Activated naive CD4-positive, alpha-beta T cell treated with anti-CD3 and anti-CD28 coated beads, Interleukin-2, amount 10 ng/mL, durations not matched to agents 7 days and 5 days (primary cell): ENCODE measurements at regions not wholly inside any gene's neighbourhood (a gene's known extent, or its start where the extent isn't known, plus 50 kb on each side); places are given as distances from the start of the nearest gene placed in this dataset.

Experiments
- CTCF ChIA-PET: fragments of 350-600 bp; sonication (Branson Sonifier 250); formaldehyde crosslinking; loops from one replicate; lab custom pipeline; 2021; ENCODE audit warnings: antibody characterized with exemption; lab: Charles Lee
- DNase-seq: peaks from one replicate; pipeline ENCODE4 v3.0.0-alpha.2; 2020
- H3K27ac Mint-ChIP-seq: one replicate; pipeline ENCODE4 v1.8.0; 2021; ENCODE audit warnings: mild to moderate bottlenecking, moderate library complexity, mixed read lengths
- H3K27me3 Mint-ChIP-seq: one replicate; pipeline ENCODE4 v1.8.0; 2021; ENCODE audit warnings: mild to moderate bottlenecking, mixed read lengths
- H3K36me3 Mint-ChIP-seq: one replicate; pipeline ENCODE4 v1.8.0; 2021; ENCODE audit warnings: mixed read lengths
- H3K4me1 Mint-ChIP-seq: one replicate; pipeline ENCODE4 v1.8.0; 2021; ENCODE audit warnings: mixed read lengths
- H3K4me3 Mint-ChIP-seq: one replicate; pipeline ENCODE4 v1.8.0; 2021; ENCODE audit warnings: mild to moderate bottlenecking, moderate library complexity, mixed read lengths
- H3K9me3 Mint-ChIP-seq: one replicate; pipeline ENCODE4 v1.8.0; 2021; ENCODE audit warnings: mixed read lengths

DNA sequence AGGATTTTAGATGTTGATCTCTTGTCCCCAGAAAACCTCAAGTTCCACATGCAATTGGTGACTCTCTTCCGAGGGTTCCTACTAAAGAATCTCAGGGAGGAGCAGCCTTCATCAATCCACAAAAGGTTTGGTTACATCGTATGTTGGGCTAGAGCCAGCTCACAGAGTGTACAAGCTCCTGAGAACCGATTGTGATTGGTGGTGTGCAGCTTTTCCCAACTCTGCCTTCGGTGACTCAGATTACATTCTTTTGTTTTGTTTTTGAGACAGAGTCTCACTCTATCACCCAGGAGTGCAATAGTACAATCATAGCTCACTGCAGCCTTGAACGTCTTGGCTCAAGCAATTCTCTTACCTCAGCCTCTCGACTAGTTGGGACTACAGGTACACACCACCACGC, 172.4 kb downstream of the PMP22 start:
- Mint-ChIP-seq H3K4me3 (no peak overlapping the region), H3K27me3 (no peaks in the 10 kb centered on the region), H3K9me3 (no peaks in the 10 kb centered on the region), H3K36me3 (no peaks in the 10 kb centered on the region), H3K27ac (no peak overlapping the region), H3K4me1 (no peaks in the 10 kb centered on the region)
- CTCF ChIA-PET = interaction anchor here (0.6 kb wide), 1 partner anchor 10 kb away, joined by 3 read pairs; no protein-coding TSS in a partner anchor
- no peak for DNase-seq

DNA sequence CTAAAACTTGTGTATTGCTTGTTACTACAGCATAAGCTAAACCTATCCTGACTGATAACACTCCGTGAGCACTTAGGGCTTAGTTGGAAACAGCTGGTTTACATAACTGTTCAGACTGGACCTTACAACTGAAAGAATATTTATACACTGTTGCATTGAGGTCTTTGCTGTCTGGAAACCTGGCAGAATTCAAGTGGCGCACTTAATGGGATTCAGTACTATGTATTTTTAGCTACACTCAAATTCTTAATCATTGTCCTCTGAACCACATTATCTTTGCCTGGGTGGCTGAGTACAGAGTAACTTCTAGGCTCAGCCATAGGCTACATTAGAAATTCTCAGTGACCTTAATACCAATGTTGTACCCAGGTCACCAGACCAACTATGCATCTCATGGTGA, 172.9 kb downstream of the PMP22 start:
- no peaks in the 10 kb centered on the region for H3K9me3 Mint-ChIP-seq
- H3K4me3 Mint-ChIP-seq = no peak overlapping the region
- H3K27ac Mint-ChIP-seq = no peak overlapping the region
- DNase-seq = no peak
- H3K27me3 Mint-ChIP-seq = no peaks in the 10 kb centered on the region
- no peaks in the 10 kb centered on the region for H3K36me3 Mint-ChIP-seq
- CTCF ChIA-PET = no interaction called here
- no peaks in the 10 kb centered on the region for H3K4me1 Mint-ChIP-seq

GRCh38 chr17:15091825-15092224, 173.3 kb downstream of the PMP22 start:
- no peaks in the 10 kb centered on the region for H3K4me1 Mint-ChIP-seq
- CTCF ChIA-PET = no interaction called here
- DNase-seq = no peak

DNA sequence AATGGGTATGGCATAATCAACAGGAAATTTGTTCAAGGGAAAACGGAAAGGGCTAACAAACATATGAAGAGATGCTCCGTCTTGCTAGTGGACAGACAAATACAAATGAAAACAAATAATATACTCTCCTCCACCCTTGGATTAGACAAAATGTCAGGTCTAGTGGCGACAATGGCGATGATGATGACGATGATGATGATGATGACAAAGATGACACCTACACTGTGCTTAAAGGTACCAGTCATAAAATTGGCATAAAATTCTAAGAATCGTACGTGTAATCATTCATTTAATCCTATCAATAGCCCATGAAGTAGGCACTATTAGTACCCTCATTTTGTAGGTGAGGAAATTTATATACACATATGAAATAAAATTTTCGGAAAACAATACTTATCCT, 174.6 kb downstream of the PMP22 start:
- DNase-seq = no peak
- H3K27me3 Mint-ChIP-seq = no peaks in the 10 kb centered on the region
- CTCF ChIA-PET = no interaction called here
- H3K9me3 Mint-ChIP-seq = no peaks in the 10 kb centered on the region
- H3K4me3 Mint-ChIP-seq = no peak overlapping the region
- H3K27ac Mint-ChIP-seq = no peak overlapping the region
- H3K36me3 Mint-ChIP-seq = no peaks in the 10 kb centered on the region
- no peaks in the 10 kb centered on the region for H3K4me1 Mint-ChIP-seq

More at GRCh38 chr17:15091825-15092224, 173.3 kb downstream of the PMP22 start:
- no peaks in the 10 kb centered on the region for H3K27me3 Mint-ChIP-seq
- H3K27ac Mint-ChIP-seq = no peak overlapping the region
- no peak overlapping the region for H3K4me3 Mint-ChIP-seq
- no peaks in the 10 kb centered on the region for H3K36me3 Mint-ChIP-seq
- H3K9me3 Mint-ChIP-seq = no peaks in the 10 kb centered on the region

DNA sequence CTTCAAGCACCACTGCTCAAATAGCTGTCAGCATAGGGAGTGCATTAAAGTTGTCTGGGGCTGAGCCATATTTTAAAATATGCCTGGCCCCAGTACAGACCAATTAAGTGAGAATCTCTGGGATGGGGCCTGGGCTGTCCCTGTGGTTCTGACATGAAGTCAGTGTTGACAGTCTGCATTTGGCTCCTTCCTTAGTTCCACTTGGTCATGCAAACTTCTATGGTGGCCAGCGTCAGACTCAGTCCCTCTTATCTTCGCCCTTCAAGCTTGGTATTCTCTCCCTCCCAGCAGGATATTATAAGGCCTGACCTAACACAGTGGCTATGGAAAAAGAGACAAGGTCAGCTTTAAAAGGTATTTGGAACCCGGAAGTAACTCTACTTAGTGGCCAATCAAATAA, 177.2 kb downstream of the PMP22 start:
- DNase-seq = no peak

GRCh38 chr17:15086776-15087295, 178.3 kb downstream of the PMP22 start:
- H3K27me3 Mint-ChIP-seq = no peaks in the 10 kb centered on the region
- no peak overlapping the region for H3K4me3 Mint-ChIP-seq

More for the DNA sequence above, 177.2 kb downstream of the PMP22 start:
- H3K4me1 Mint-ChIP-seq = no peaks in the 10 kb centered on the region
- no peaks in the 10 kb centered on the region for H3K27me3 Mint-ChIP-seq
- no peak overlapping the region for H3K27ac Mint-ChIP-seq
- H3K9me3 Mint-ChIP-seq = no peaks in the 10 kb centered on the region
- H3K36me3 Mint-ChIP-seq = no peaks in the 10 kb centered on the region
- CTCF ChIA-PET = interaction anchor here (1.8 kb wide), 1 partner anchor 68 kb away, joined by 3 read pairs; no protein-coding TSS in a partner anchor
- no peak overlapping the region for H3K4me3 Mint-ChIP-seq

DNA sequence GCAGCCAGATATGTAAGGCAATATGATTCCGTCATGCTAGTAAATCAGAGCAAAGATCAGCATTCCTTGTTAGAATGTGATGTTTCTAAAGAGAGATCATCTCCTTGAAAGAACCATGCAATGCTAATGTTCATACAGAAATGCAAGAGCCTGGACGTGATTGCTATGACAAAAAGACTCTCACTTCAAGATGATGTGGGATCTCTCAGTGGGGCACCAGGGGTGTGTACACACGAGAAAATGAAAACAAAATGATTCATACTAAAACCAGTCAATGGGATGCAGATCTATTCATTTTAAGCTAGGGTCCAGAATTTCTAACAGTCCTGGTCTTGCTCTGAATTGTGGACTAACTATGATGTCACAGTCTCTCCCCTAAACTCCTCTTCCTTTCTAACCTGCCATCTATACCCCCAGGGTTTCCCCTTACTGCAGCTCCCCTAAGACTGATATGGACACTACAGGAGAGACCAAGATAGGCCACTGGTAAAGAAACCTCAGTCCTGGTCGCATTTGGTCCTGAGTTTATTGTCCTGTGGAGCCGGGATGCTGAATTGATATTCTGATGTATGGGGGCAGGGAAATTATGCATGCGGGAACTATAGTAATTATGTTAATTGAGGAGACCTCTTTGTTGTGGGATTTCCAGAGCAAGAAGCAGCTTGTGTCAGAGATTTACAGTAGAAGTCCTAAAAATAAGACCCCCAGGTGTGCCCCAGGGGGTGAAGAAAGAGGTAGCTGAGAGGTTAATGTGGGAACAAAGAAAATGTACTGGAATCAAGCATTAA, 179.0 kb downstream of the PMP22 start:
- DNase-seq = no peak
- Mint-ChIP-seq H3K27ac (no peak overlapping the region), H3K36me3 (no peaks in the 10 kb centered on the region), H3K9me3 (no peaks in the 10 kb centered on the region), H3K27me3 (no peaks in the 10 kb centered on the region), H3K4me1 (no peaks in the 10 kb centered on the region), H3K4me3 (no peak overlapping the region)
- CTCF ChIA-PET = no interaction called here

More at GRCh38 chr17:15086776-15087295, 178.3 kb downstream of the PMP22 start:
- no peak overlapping the region for H3K27ac Mint-ChIP-seq
- no peaks in the 10 kb centered on the region for H3K4me1 Mint-ChIP-seq
- CTCF ChIA-PET = interaction anchor here (1.8 kb wide), 1 partner anchor 69 kb away, joined by 3 read pairs; no protein-coding TSS in a partner anchor
- no peaks in the 10 kb centered on the region for H3K9me3 Mint-ChIP-seq
- DNase-seq = no peak
- no peaks in the 10 kb centered on the region for H3K36me3 Mint-ChIP-seq

DNA sequence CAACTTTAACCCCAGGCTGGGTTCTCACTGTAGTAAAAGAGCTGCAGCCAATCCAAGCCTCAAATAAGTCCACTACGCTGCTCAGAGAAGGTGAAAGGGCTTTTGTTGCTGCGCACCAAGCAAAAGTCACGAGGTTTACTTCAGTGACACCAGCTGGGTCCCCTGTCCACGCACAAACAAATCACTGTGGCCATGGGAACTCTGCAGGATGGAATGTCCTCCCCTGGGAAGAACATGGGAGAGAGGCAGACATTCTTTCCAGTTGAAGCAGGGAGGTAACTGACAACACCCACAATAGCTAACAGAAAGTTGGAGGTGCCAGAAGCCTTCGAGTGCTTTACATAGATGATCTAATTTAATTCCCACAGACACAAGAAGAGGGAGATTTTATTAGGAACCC, 181.9 kb downstream of the PMP22 start:
- CTCF ChIA-PET = no interaction called here
- Mint-ChIP-seq H3K9me3 (no peaks in the 10 kb centered on the region), H3K27me3 (no peaks in the 10 kb centered on the region), H3K4me3 (no peak overlapping the region), H3K27ac (no peak overlapping the region), H3K36me3 (no peaks in the 10 kb centered on the region), H3K4me1 (no peaks in the 10 kb centered on the region)
- no peak for DNase-seq

DNA sequence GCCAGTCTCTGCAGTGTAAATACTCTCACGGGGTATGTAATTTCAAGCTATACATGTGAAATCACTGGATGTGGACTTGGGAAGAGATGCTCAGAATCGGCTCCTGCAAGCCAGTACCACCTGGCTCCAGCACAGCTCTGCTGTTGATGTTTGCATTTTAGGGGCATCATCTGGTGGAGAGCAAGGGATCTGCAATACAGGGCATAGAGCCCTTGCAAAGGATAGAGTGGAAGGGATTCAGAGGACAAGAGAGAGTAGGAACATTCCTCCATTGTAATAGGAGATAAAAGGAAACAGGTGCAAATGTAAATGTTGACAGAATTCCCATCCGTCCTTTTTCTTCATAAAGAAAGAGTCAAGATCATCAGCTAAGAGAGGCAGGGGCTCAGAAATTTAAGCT, 184.1 kb downstream of the PMP22 start:
- no peaks in the 10 kb centered on the region for H3K9me3 Mint-ChIP-seq
- H3K4me1 Mint-ChIP-seq = no peaks in the 10 kb centered on the region
- DNase-seq = no peak
- no peaks in the 10 kb centered on the region for H3K36me3 Mint-ChIP-seq
- H3K4me3 Mint-ChIP-seq = no peak overlapping the region
- CTCF ChIA-PET = no interaction called here
- no peak overlapping the region for H3K27ac Mint-ChIP-seq
- no peaks in the 10 kb centered on the region for H3K27me3 Mint-ChIP-seq

GRCh38 chr17:15078570-15078969, 186.6 kb downstream of the PMP22 start:
- CTCF ChIA-PET = no interaction called here

DNA sequence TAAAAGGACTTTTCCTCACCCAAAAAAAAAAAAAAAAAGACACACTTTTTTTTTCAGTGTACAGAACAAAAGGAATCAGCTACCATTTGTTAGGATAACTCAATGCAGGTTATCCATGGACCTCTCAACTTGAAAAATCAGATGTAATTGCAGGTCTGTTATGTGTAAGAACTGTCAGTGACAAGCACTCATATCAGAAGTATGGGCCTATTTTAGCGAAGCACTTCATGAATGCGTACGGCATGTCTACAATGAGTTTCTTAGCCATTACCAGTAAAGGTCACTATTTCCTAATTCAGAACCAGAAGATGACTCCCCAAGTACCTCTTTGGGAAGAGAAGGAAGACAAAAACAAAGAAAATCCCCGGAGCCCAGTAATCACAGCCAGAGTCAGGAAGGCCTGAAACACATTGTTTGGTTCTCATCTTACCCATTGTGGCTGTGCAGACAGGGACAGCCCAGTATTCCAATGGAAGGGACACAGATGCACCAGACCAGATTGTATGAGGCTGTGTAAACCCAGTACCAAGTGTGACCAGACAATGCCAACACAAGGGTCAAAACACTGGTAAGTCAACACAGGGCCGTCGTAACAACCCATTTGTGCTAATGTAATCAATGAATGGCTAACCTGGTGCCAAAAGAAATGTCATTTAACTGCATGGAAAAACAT, 188.0 kb downstream of the PMP22 start:
- no peaks in the 10 kb centered on the region for H3K36me3 Mint-ChIP-seq
- DNase-seq = no peak
- CTCF ChIA-PET = no interaction called here
- no peaks in the 10 kb centered on the region for H3K9me3 Mint-ChIP-seq
- H3K4me1 Mint-ChIP-seq = no peaks in the 10 kb centered on the region
- H3K27ac Mint-ChIP-seq = no peak overlapping the region
- H3K4me3 Mint-ChIP-seq = no peak overlapping the region
- H3K27me3 Mint-ChIP-seq = no peaks in the 10 kb centered on the region

More at GRCh38 chr17:15078570-15078969, 186.6 kb downstream of the PMP22 start:
- no peak for DNase-seq
- Mint-ChIP-seq H3K27ac (no peak overlapping the region), H3K36me3 (no peaks in the 10 kb centered on the region), H3K4me1 (no peaks in the 10 kb centered on the region), H3K9me3 (no peaks in the 10 kb centered on the region), H3K27me3 (no peaks in the 10 kb centered on the region), H3K4me3 (no peak overlapping the region)

DNA sequence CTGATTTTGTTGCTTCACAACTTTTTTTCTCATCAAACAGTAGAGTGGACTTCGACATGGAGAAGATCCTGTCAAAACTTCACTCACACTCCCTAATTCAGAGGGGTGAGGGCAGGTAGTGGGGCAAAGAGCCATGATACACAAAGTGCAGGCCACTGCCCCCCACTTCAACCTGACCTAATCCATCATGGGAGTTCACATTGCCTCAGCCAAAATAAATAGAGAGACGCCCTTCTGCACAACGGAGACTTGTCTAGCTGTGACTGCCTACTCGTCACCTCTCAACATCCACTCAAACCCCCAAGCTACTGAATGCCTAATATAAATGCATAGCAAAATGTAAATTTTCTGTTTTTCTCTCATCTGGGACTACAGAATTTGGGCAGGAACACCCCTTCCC, 213.2 kb downstream of the PMP22 start:
- Mint-ChIP-seq H3K27me3 (peaks cover 4% of the 10 kb centered on the region), H3K4me1 (no peaks in the 10 kb centered on the region), H3K9me3 (no peaks in the 10 kb centered on the region), H3K36me3 (no peaks in the 10 kb centered on the region), H3K4me3 (no peak overlapping the region), H3K27ac (no peak overlapping the region)
- CTCF ChIA-PET = no interaction called here
- no peak for DNase-seq

DNA sequence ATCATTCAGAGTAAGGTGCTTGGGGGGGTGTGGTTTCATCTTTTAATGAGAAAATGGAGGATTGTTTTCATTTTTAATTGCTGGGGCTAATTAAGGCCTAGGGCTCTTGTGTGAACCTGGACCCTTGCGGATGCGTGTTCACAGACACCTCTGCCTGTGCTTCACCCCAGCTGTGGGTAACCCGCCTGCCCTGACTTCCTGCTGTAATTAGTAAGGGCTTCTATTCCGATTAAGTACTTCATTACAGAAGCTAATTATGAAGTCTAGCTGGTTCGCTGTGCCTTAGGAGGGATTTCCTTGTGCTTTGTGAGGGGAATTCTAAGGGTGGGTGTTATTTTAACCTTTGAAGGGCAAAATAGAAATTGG, 215.3 kb downstream of the PMP22 start:
- Mint-ChIP-seq H3K4me1 (no peaks in the 10 kb centered on the region), H3K36me3 (no peaks in the 10 kb centered on the region), H3K4me3 (no peak overlapping the region), H3K9me3 (no peaks in the 10 kb centered on the region), H3K27ac (no peak overlapping the region), H3K27me3 (peaks cover 4% of the 10 kb centered on the region)
- CTCF ChIA-PET = no interaction called here
- DNase-seq = no peak

GRCh38 chr17:15048933-15049794, 216.0 kb downstream of the PMP22 start:
- Mint-ChIP-seq H3K4me1 (no peaks in the 10 kb centered on the region), H3K27me3 (peaks cover 4% of the 10 kb centered on the region), H3K4me3 (no peak overlapping the region), H3K27ac (no peak overlapping the region), H3K9me3 (no peaks in the 10 kb centered on the region), H3K36me3 (no peaks in the 10 kb centered on the region)
- DNase-seq = no peak
- CTCF ChIA-PET = no interaction called here
